MM.1S (cell line): ENCODE measurements at regions not wholly inside any gene's neighbourhood (a gene's known extent, or its start where the extent isn't known, plus 50 kb on each side); places are given as distances from the start of the nearest gene placed in this dataset.

Source experiments
- DNase-seq: peaks from one replicate; pipeline ENCODE4 v3.0.0-alpha.2; 2015
- H2AFZ ChIP-seq: fragments of 300-600 bp; sonication (generic); 2 replicates; pipeline ENCODE4 v1.6.0; 2016; ENCODE audit warnings: antibody characterized with exemption, low read length
- H3F3A ChIP-seq: fragments of 300-600 bp; sonication (generic); 2 replicates; pipeline ENCODE4 v1.6.1; 2016; ENCODE audit warnings: mild to moderate bottlenecking, antibody characterized with exemption, low read length, moderate library complexity, mixed read lengths; ENCODE audit not compliant: insufficient read depth
- H3K27ac ChIP-seq: fragments of 300-600 bp; sonication (generic); 2 replicates; pipeline ENCODE4 v1.5.1; 2016; ENCODE audit warnings: mild to moderate bottlenecking, low read length
- H3K27me3 ChIP-seq: fragments of 300-600 bp; sonication (generic); replicated peaks from 2 replicates; pipeline ENCODE4 v1.6.0; 2016; ENCODE audit warnings: low read length; ENCODE audit not compliant: insufficient read depth
- H3K36me3 ChIP-seq: fragments of 300-600 bp; sonication (generic); replicated peaks from 2 replicates; pipeline ENCODE4 v1.6.1; 2016; ENCODE audit warnings: mild to moderate bottlenecking, low read length, mixed read lengths; ENCODE audit not compliant: insufficient read depth
- H3K4me1 ChIP-seq: fragments of 300-600 bp; sonication (generic); 2 replicates; pipeline ENCODE4 v1.6.1; 2016; ENCODE audit warnings: low read length, mixed read lengths
- H3K4me2 ChIP-seq: fragments of 300-600 bp; sonication (generic); 2 replicates; pipeline ENCODE4 v1.6.0; 2016; ENCODE audit warnings: low read depth, low read length
- H3K4me3 ChIP-seq: fragments of 300-600 bp; sonication (generic); 2 replicates; pipeline ENCODE4 v1.5.1; 2016; ENCODE audit warnings: low read length, mixed read lengths
- H3K79me2 ChIP-seq: fragments of 300-600 bp; sonication (generic); 2 replicates; pipeline ENCODE4 v1.6.1; 2016; ENCODE audit warnings: mixed run types, low read length, mixed read lengths
- H3K9ac ChIP-seq: fragments of 300-600 bp; sonication (generic); 2 replicates; pipeline ENCODE4 v1.6.1; 2016; ENCODE audit warnings: low read length, mixed read lengths
- H3K9me2 ChIP-seq: fragments of 300-600 bp; sonication (generic); replicated peaks from 2 replicates; pipeline ENCODE4 v1.6.1; 2016; ENCODE audit warnings: mild to moderate bottlenecking, low read length, mixed read lengths; ENCODE audit not compliant: insufficient read depth
- H3K9me3 ChIP-seq: fragments of 300-600 bp; sonication (generic); replicated peaks from 2 replicates; pipeline ENCODE4 v1.6.1; 2016; ENCODE audit warnings: mild to moderate bottlenecking, low read length, mixed read lengths; ENCODE audit not compliant: insufficient read depth
- H4K20me1 ChIP-seq: fragments of 300-600 bp; sonication (generic); 2 replicates; pipeline ENCODE4 v1.6.1; 2016; ENCODE audit warnings: mild to moderate bottlenecking, low read length, moderate library complexity, mixed read lengths; ENCODE audit not compliant: insufficient read depth
- EZH2 ChIP-seq: fragments of 300-600 bp; sonication (generic); optimal IDR thresholded peaks from 2 replicates; pipeline ENCODE3; 2017; ENCODE audit warnings: low read depth, mild to moderate bottlenecking, antibody characterized with exemption, low read length, mixed read lengths
- EZH2phosphoT487 ChIP-seq: fragments of 300-600 bp; sonication (generic); IDR thresholded peaks from 2 replicates; pipeline ENCODE4 v1.6.1; 2018; ENCODE audit warnings: antibody characterized with exemption, low read length
- TF ChIP-seq, protein P1 (sequence below): fragments of 300-600 bp; sonication (generic); IDR thresholded peaks from 2 replicates; pipeline ENCODE4 v1.5.1; 2016; ENCODE audit warnings: antibody characterized with exemption, low read length, mixed read lengths

DNA sequence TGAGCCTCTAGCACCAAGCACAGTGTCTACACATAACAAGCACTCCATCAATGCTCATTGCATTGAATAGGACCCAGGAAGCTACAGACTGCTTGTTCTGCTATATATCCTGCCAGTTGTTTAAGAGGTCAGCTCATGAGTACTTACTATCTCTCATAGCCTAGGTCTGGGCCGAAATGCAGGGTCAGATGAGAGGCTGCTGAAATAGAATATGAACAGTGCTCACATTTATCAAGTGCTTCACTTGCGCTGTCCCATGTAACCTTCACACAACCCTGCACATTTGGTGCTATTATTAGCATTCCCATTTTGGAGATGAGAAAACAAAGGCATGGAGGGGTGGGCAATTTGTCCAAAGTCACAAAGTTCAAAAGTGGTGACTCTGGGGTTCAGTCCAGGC lies 153.6 kb downstream of the FGF18 start:
- H3K36me3 ChIP-seq = no peaks in the 10 kb centered on the region
- no peaks in the 10 kb centered on the region for H3K9me3 ChIP-seq
- H3K27me3 ChIP-seq = no peaks in the 10 kb centered on the region
- H3K27ac ChIP-seq = no peak overlapping the region
- no peak overlapping the region for H3K4me2 ChIP-seq
- H3K4me1 ChIP-seq = no peaks in the 10 kb centered on the region
- H3K9me2 ChIP-seq = no peaks in the 10 kb centered on the region
- H3F3A ChIP-seq = no peaks in the 10 kb centered on the region
- no peak for DNase-seq
- H3K9ac ChIP-seq = no peak overlapping the region
- no peaks in the 10 kb centered on the region for H4K20me1 ChIP-seq
- H3K4me3 ChIP-seq = no peak overlapping the region
- H2AFZ ChIP-seq = no peak overlapping the region
- H3K79me2 ChIP-seq = no peaks in the 10 kb centered on the region
- no peak for TF ChIP-seq EZH2
- TF ChIP-seq EZH2phosphoT487 = no peak
- TF ChIP-seq, protein P1, sequence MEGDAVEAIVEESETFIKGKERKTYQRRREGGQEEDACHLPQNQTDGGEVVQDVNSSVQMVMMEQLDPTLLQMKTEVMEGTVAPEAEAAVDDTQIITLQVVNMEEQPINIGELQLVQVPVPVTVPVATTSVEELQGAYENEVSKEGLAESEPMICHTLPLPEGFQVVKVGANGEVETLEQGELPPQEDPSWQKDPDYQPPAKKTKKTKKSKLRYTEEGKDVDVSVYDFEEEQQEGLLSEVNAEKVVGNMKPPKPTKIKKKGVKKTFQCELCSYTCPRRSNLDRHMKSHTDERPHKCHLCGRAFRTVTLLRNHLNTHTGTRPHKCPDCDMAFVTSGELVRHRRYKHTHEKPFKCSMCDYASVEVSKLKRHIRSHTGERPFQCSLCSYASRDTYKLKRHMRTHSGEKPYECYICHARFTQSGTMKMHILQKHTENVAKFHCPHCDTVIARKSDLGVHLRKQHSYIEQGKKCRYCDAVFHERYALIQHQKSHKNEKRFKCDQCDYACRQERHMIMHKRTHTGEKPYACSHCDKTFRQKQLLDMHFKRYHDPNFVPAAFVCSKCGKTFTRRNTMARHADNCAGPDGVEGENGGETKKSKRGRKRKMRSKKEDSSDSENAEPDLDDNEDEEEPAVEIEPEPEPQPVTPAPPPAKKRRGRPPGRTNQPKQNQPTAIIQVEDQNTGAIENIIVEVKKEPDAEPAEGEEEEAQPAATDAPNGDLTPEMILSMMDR = no peak

- Histone ChIP-seq H3K79me2 (no peaks in the 10 kb centered on the region), H2AFZ (no peak overlapping the region), H3K4me1 (no peaks in the 10 kb centered on the region), H3K36me3 (no peaks in the 10 kb centered on the region), H3K9me2 (no peaks in the 10 kb centered on the region), H3K4me3 (no peak overlapping the region), H4K20me1 (no peaks in the 10 kb centered on the region), H3K27ac (no peak overlapping the region), H3K27me3 (no peaks in the 10 kb centered on the region), H3K9ac (no peak overlapping the region), H3K4me2 (no peak overlapping the region), H3F3A (no peaks in the 10 kb centered on the region), H3K9me3 (no peaks in the 10 kb centered on the region)
- DNase-seq = no peak
- TF ChIP-seq EZH2phosphoT487 (no peak), EZH2 (no peak)
- TF ChIP-seq, protein P1 = no peak
Observed at GRCh38 chr5:171573451-171574225, 154.2 kb downstream of the FGF18 start.

GRCh38 chr5:171574376-171574775 lies 154.9 kb downstream of the FGF18 start:
- Histone ChIP-seq H3K27ac (no peak overlapping the region), H3K79me2 (no peaks in the 10 kb centered on the region), H3K9ac (no peak overlapping the region), H3F3A (no peaks in the 10 kb centered on the region), H3K4me1 (no peaks in the 10 kb centered on the region), H3K9me3 (no peaks in the 10 kb centered on the region), H3K9me2 (no peaks in the 10 kb centered on the region), H3K27me3 (no peaks in the 10 kb centered on the region), H3K4me2 (no peak overlapping the region), H2AFZ (no peak overlapping the region), H3K4me3 (no peak overlapping the region), H4K20me1 (no peaks in the 10 kb centered on the region), H3K36me3 (no peaks in the 10 kb centered on the region)
- TF ChIP-seq, protein P1 = no peak
- TF ChIP-seq EZH2phosphoT487 = no peak
- no peak for TF ChIP-seq EZH2
- DNase-seq = no peak
